HEK293T (cell line): ENCODE measurements at regions not wholly inside any gene's neighbourhood (a gene's known extent, or its start where the extent isn't known, plus 50 kb on each side); places are given as distances from the start of the nearest gene placed in this dataset.
"Not testable (repeated sequence)": the region's sequence is repeated elsewhere in the genome, so short reads cannot be mapped to it uniquely, and the experiment has no call there.

Experiments
- CTCF ChIA-PET: fragments of 350-600 bp; formaldehyde crosslinking; extraction: SDS; loops from one replicate; lab custom pipeline; 2021; ENCODE audit warnings: antibody characterized with exemption, inconsistent platforms; lab: Yijun Ruan, JAX
- POLR2A ChIA-PET: fragments of 350-600 bp; formaldehyde crosslinking; extraction: SDS; loops from one replicate; lab custom pipeline; 2020; ENCODE audit warnings: antibody characterized with exemption, inconsistent platforms; lab: Yijun Ruan, JAX
- DNase-seq: peaks from one replicate; pipeline ENCODE4 v3.0.0; 2012; ENCODE audit warnings: mixed read lengths; ENCODE audit errors: extremely low spot score
- ARNT ChIP-seq: fragments of 450-650 bp; IDR thresholded peaks from 2 replicates; pipeline ENCODE4 v1.6.1; 2017; ENCODE audit warnings: mild to moderate bottlenecking
- BHLHE40 ChIP-seq: fragments of 450-650 bp; IDR thresholded peaks from 2 replicates; pipeline ENCODE4 v1.6.1; 2016; ENCODE audit warnings: mild to moderate bottlenecking, moderate library complexity, borderline replicate concordance
- CTBP1 ChIP-seq: fragments of 450-650 bp; IDR thresholded peaks from 2 replicates; pipeline ENCODE4 v1.6.1; 2016; ENCODE audit warnings: borderline replicate concordance
- ELF4 ChIP-seq: fragments of 450-650 bp; IDR thresholded peaks from 2 replicates; pipeline ENCODE4 v1.6.1; 2017; ENCODE audit warnings: antibody characterized with exemption
- FOXA1 ChIP-seq: fragments of 450-650 bp; IDR thresholded peaks from 2 replicates; pipeline ENCODE4 v1.6.1; 2016; ENCODE audit warnings: mild to moderate bottlenecking
- FOXK2 ChIP-seq: fragments of 450-650 bp; IDR thresholded peaks from 2 replicates; pipeline ENCODE4 v1.6.1; 2016; ENCODE audit warnings: mild to moderate bottlenecking
- FOXM1 ChIP-seq: fragments of 450-650 bp; IDR thresholded peaks from 2 replicates; pipeline ENCODE4 v1.6.1; 2017; ENCODE audit warnings: mild to moderate bottlenecking, borderline replicate concordance
- HDGF ChIP-seq: fragments of 450-650 bp; IDR thresholded peaks from 2 replicates; pipeline ENCODE4 v1.6.1; 2017; ENCODE audit warnings: antibody characterized with exemption, borderline replicate concordance
- L3MBTL2 ChIP-seq: fragments of 450-650 bp; conservative IDR thresholded peaks from 2 replicates; pipeline ENCODE4 v1.6.1; 2016; ENCODE audit warnings: mild to moderate bottlenecking
- LEF1 ChIP-seq: fragments of 450-650 bp; IDR thresholded peaks from 2 replicates; pipeline ENCODE4 v1.6.1; 2017; ENCODE audit warnings: mild to moderate bottlenecking, borderline replicate concordance
- NFRKB ChIP-seq: fragments of 450-650 bp; IDR thresholded peaks from 2 replicates; pipeline ENCODE4 v1.6.1; 2016; ENCODE audit warnings: mild to moderate bottlenecking, moderate library complexity
- PKNOX1 ChIP-seq: fragments of 450-650 bp; IDR thresholded peaks from 2 replicates; pipeline ENCODE4 v1.6.1; 2016
- SP1 ChIP-seq: fragments of 450-650 bp; IDR thresholded peaks from 2 replicates; pipeline ENCODE4 v1.6.1; 2017
- SUZ12 ChIP-seq: fragments of 450-650 bp; IDR thresholded peaks from 2 replicates; pipeline ENCODE4 v1.6.1; 2016; ENCODE audit warnings: mild to moderate bottlenecking
- TARDBP ChIP-seq: fragments of 450-650 bp; IDR thresholded peaks from 2 replicates; pipeline ENCODE4 v1.6.1; 2016
- ZNF384 ChIP-seq: fragments of 450-650 bp; IDR thresholded peaks from 2 replicates; pipeline ENCODE4 v1.6.1; 2016

DNA sequence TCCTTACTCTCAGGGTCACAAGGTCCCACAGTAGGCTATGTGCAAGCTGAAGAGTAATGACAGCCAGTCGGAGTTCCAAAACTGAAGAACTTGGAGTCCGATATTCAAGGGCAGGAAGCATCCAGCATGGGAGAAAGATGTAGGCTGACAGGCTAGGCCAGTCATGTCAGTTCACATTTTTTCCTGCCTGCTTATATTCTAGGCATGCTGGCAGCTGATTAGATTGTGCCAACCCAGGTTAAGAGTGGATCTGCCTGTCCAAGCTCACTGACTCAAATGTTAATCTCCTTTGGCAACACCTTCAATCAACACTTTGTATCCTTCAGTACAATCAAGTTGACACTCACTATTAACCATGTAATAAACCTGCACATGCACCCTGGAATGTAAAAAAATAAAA, 960.9 kb upstream of the HS3ST1 start:
- POLR2A ChIA-PET = no interaction called here
- CTCF ChIA-PET = no interaction called here
- no peak for TF ChIP-seq FOXM1
- TF ChIP-seq L3MBTL2 = no peak
- TF ChIP-seq PKNOX1 = no peak
- TF ChIP-seq NFRKB = no peak
- no peak for TF ChIP-seq ELF4
- TF ChIP-seq TARDBP = no peak
- TF ChIP-seq SP1 = no peak
- no peak for TF ChIP-seq ZNF384
- no peak for TF ChIP-seq HDGF
- TF ChIP-seq CTBP1 = no peak
- no peak for TF ChIP-seq LEF1
- no peak for TF ChIP-seq SUZ12
- no peak for TF ChIP-seq ARNT
- TF ChIP-seq BHLHE40 = no peak
- no peak for TF ChIP-seq FOXK2
- TF ChIP-seq FOXA1 = no peak
- DNase-seq = no peak

- DNase-seq = no peak
- CTCF ChIA-PET = no interaction called here
- TF ChIP-seq PKNOX1 = no peak
- POLR2A ChIA-PET = no interaction called here
These were observed 953.9 kb upstream of the HS3ST1 start for GRCh38 chr4:12382567-12382966.

DNA sequence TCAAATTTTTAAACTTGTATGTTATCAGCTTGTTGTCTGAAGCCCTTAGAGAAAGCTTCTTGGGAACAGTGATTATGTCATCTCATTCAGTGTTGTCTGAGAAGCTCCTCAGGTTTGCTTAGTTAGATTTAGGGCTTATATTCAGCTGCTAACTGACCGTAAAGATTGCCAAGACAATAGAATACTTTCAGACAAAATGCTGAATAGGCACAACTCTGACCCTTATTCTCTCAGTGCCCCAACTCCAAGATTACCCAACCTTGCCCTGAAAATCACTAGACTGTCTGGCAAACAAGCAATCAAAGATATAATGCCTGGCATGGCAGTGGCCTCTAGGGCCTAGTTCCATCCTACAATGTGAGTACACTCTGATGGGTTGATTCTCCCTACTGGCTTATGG, 950.5 kb upstream of the HS3ST1 start:
- ChIA-PET CTCF (no interaction called here), POLR2A (no interaction called here)
- no peak for DNase-seq
- TF ChIP-seq PKNOX1 (no peak), ZNF384 (no peak), ELF4 (no peak), LEF1 (no peak), ARNT (no peak), HDGF (no peak), L3MBTL2 (no peak), FOXA1 (no peak), TARDBP (no peak), NFRKB (no peak), FOXM1 (no peak), SUZ12 (no peak), SP1 (no peak), CTBP1 (no peak)

DNA sequence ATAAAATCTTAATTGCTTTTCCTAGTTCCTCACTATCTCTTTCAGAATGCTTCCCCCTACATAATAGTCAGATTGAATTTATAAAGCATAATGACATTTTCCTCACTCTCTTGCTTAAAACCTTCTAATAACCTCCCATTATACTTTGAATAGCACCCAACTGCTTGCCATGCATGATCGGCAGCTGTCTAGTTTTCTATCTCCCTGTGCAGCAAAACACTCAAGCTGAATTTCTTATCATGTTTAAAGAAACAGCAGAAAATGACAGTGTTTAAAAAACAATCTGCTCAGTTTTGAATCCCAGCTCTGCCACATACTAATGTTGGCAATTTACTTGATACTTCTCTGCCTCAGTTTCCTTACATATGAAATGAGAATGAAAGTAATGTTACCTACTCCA, 947.1 kb upstream of the HS3ST1 start:
- POLR2A ChIA-PET = no interaction called here

GRCh38 chr4:12365869-12366268, 937.2 kb upstream of the HS3ST1 start:
- CTCF ChIA-PET, DNase-seq, POLR2A ChIA-PET: not testable (repeated sequence)

More for the DNA sequence above, 947.1 kb upstream of the HS3ST1 start:
- TF ChIP-seq FOXA1 (no peak), BHLHE40 (no peak), CTBP1 (no peak), SUZ12 (no peak), PKNOX1 (no peak)
- CTCF ChIA-PET = no interaction called here
- DNase-seq = no peak

DNA sequence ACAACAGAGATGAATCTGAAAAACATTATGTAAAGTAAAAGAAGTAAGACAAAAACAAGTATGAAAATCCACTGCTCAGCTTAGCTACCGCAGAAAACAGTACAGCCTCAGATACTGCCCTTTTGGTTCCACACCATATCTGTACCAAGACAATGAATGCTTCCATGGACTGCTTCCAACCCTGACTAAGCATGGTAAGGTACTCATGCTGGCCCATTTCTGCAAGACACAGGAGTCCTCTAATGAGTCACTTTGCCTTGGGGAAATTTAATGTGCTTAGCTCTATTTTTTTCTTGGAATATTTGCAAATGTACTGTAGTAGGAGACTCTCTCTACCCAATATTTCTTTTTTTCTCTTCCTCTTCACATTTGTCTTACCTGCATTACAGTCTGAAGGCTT, 931.7 kb upstream of the HS3ST1 start:
- CTCF ChIA-PET = no interaction called here
- POLR2A ChIA-PET = no interaction called here
- TF ChIP-seq ARNT (no peak), TARDBP (no peak), SP1 (no peak), PKNOX1 (no peak), NFRKB (no peak), SUZ12 (no peak), FOXA1 (no peak)
- no peak for DNase-seq
